GM12872 (cell line): ENCODE measurements at regions not wholly inside any gene's neighbourhood (a gene's known extent, or its start where the extent isn't known, plus 50 kb on each side); places are given as distances from the start of the nearest gene placed in this dataset.

ENCODE experiments used
- TF ChIP-seq, protein P1 (sequence below): IDR thresholded peaks from 3 replicates; pipeline ENCODE4 v1.5.1; 2011; ENCODE audit warnings: low read depth, mild to moderate bottlenecking, low read length, moderate library complexity; ENCODE audit not compliant: insufficient read depth

DNA sequence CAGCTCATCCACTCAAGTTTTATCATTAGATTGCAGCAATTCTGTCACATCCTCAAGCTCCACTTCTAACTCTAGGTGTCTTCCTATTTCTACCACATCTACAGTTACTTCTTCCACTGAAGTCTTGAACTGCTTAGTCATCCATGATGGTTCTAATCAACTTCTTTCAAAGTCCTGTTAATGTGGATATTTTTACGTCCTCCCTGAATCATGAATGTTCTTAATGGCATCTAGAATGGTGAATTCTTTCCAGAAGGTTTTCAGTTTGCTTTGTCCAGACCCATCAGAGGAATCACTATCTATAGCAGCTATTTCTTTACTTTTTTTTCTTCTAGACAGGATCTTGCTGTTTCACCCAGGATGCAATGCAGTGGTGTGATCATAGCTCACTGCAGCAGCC, 78.0 kb upstream of the RNPC3 start:
- TF ChIP-seq, protein P1, sequence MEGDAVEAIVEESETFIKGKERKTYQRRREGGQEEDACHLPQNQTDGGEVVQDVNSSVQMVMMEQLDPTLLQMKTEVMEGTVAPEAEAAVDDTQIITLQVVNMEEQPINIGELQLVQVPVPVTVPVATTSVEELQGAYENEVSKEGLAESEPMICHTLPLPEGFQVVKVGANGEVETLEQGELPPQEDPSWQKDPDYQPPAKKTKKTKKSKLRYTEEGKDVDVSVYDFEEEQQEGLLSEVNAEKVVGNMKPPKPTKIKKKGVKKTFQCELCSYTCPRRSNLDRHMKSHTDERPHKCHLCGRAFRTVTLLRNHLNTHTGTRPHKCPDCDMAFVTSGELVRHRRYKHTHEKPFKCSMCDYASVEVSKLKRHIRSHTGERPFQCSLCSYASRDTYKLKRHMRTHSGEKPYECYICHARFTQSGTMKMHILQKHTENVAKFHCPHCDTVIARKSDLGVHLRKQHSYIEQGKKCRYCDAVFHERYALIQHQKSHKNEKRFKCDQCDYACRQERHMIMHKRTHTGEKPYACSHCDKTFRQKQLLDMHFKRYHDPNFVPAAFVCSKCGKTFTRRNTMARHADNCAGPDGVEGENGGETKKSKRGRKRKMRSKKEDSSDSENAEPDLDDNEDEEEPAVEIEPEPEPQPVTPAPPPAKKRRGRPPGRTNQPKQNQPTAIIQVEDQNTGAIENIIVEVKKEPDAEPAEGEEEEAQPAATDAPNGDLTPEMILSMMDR = no peak

DNA sequence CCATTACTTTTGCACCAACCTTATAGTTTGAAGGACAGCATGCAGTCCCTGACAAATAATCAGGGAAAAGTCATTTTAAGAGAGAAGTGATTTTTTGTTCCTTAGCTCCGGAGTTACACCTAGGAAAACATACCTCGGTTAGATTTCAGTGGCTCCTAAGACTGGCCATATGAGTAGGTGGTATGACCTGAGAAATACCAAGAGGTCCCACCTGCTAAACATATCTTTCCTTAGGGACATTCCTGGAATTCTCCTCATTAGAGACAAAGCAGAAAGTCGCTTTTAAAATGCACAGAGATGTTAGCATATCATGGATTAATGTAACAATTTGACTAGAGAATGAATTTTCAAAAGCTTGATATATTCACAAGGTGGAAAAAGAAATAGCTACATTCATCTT, 84.2 kb upstream of the RNPC3 start:
- TF ChIP-seq, protein P1 = no peak

DNA sequence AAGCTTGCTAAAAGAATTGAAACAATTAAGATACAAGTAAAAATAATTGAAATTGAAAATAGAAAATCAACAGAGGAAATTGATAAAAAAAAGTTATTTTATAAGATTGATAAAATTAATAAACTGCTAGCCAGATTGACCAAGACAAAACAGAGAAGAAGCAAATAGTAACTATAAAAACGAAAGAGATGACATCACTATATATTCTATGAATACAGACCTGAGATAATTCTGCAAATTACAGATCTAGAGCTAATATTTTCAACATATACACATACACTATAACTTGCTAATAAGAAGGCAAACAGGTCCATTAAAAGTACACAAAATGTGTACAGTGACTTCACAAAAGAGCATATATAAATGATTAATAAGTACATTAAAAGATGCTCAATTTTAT, 90.1 kb upstream of the RNPC3 start:
- TF ChIP-seq, protein P1 = no peak

DNA sequence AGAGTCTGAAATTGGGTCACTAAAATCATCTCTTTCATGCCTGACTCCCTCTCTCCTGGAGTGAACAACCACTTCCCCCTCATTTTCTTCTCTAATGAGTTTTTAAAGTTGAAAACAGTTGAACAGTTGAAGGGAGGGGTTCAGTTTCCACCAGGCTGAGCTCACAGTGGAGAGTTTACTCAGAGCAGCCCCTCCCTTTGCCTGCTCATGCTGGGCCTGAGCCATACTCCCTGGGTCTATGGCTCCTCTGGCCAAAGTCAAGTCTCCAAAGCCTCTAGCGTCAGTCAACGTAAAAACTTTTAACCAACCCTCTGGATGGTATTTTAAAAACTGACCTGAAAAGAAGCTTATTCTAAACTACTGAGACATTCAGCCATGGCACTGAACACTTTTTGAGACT, 100.8 kb upstream of the RNPC3 start:
- TF ChIP-seq, protein P1 = no peak

DNA sequence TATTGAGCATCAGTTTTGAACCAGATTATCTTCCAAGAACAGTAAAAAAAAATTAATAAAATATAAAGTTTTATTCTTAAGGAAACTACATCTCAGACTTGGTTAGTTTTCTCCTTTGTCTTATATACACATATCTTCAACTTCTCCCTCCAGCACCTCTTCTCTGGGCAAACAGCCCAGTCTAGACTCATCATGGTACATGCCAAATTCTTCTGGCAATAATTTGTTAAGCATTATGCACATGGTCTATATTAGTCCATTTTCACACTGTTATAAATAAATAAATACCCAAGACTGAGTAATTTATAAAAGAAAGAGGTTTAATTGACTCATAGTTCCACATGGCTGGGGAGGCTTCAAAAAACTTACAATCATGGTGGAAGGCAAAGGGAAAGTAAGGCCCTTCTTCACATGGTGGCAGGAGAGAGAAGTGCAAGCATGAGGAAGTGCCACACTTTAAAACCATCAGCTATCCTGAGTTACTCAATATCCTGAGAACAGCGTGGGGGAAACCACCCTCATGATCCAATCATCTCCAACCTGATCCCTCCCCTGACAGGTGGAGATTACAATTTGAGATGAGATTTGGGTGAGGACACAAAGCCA, 108.7 kb upstream of the RNPC3 start:
- TF ChIP-seq, protein P1 = no peak

DNA sequence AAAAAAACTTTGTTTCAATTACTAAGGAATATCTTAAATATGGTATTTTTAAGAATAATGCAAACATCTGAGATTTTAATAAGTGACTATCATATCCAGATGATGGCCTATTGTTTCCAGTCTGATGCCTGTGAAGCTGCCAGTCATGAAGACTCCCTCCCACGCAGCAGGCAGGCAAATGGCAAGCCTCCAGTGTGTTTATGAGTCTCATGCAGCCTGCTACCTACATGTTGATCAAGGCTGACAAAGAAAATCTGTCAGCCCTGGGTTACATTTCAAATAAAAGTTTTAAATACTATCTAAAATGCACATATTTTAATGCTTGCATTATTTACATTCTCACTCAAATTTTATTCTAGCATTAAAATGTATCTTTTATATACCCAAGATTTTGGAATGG, 137.6 kb upstream of the RNPC3 start:
- TF ChIP-seq, protein P1 = no peak

DNA sequence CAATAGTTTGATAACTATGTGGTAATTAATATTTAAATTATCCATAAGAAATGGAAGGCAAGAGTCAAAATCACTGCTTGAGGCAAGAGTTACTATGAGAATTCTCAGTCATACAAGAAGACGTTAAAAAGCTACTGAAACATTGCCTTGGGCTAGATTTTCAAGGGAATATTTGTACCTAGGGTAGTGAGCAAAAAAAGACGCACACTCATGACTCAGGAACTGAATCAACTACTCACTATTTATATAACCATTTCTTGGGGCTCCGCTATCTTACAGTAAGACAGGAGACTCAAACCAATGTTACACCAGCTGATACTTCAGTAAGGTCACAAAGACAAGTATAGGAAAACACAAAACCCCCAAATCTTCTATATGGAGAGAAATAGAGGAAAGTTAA, 151.5 kb upstream of the RNPC3 start:
- TF ChIP-seq, protein P1 = no peak
